Esophagus squamous epithelium (tissue), 5 donors: ENCODE measurements at regions not wholly inside any gene's neighbourhood (a gene's known extent, or its start where the extent isn't known, plus 50 kb on each side); places are given as distances from the start of the nearest gene placed in this dataset.

Experiments
- DNase-seq: peaks from one replicate; lab custom pipeline; 2025; lab: John Stamatoyannopoulos, UW
- H3K27ac ChIP-seq, 4 donors: fragments of 200-600 bp; sonication (generic); one replicate each; pipeline ENCODE4 v1.5.1; 2016 to 2019; ENCODE audit warnings: mild to moderate bottlenecking in 1 of 4
- H3K27me3 ChIP-seq, 4 donors: fragments of 200-600 bp; sonication (generic); 1 replicate in 3 of 4; 2 replicates in 1 of 4; pipeline versions ENCODE4 v1.5.1 to v1.6.0; 2017 to 2021; ENCODE audit warnings: antibody characterized with exemption in 1 of 4
- H3K36me3 ChIP-seq, 3 donors: fragments of 200-600 bp; sonication (generic); one replicate each; pipeline ENCODE4 v1.5.1; 2016 to 2019
- H3K4me1 ChIP-seq, 3 donors: fragments of 200-600 bp; sonication (generic); one replicate each; pipeline ENCODE4 v1.5.1; 2017 to 2019
- H3K4me3 ChIP-seq, 4 donors: fragments of 200-600 bp; sonication (generic); 1 replicate in 3 of 4; 2 replicates in 1 of 4; pipeline ENCODE4 v1.5.1; 2016 to 2019; ENCODE audit warnings: mild to moderate bottlenecking in 2 of 4, moderate library complexity in 1 of 4
- H3K9me3 ChIP-seq, 3 donors: fragments of 200-600 bp; sonication (generic); one replicate each; pipeline ENCODE4 v1.5.1; 2016 to 2019
- POLR2A ChIP-seq, 4 donors: fragments of 450-650 bp; IDR thresholded peaks; one replicate each; pipeline ENCODE4 v1.6.1; 2017; ENCODE audit warnings: antibody characterized with exemption in 4 of 4, mild to moderate bottlenecking in 4 of 4, moderate library complexity in 3 of 4
- WGBS, 2 donors: methylation state at CpG; one replicate each; pipeline ENCODE4 v1.1.5; 2018; 5-methylcytosine and 5-hydroxymethylcytosine counted together
- intact Hi-C: fragments of 100-400 bp; cut with DNase I; formaldehyde crosslinking; loops from one replicate; pipeline ENCODE4 v1.15.0; 2022
- TF ChIP-seq, protein P1 (sequence below), 6 experiments: fragments of 450-650 bp in 4 of 6; fragments of 200-600 bp in 2 of 6; sonication (generic) in 2 of 6; IDR thresholded peaks; one replicate each; pipeline ENCODE4 v1.5.1; 2016 to 2019; ENCODE audit warnings: antibody characterized with exemption in 6 of 6, mild to moderate bottlenecking in 4 of 6, moderate library complexity in 4 of 6
- donor health status: DM: yes; HTN: yes; CAD: no.

- H3K27ac ChIP-seq = no peak overlapping the region
- TF ChIP-seq POLR2A (IDR thresholded peaks at IDR 0.05) = no peak
- TF ChIP-seq, protein P1, sequence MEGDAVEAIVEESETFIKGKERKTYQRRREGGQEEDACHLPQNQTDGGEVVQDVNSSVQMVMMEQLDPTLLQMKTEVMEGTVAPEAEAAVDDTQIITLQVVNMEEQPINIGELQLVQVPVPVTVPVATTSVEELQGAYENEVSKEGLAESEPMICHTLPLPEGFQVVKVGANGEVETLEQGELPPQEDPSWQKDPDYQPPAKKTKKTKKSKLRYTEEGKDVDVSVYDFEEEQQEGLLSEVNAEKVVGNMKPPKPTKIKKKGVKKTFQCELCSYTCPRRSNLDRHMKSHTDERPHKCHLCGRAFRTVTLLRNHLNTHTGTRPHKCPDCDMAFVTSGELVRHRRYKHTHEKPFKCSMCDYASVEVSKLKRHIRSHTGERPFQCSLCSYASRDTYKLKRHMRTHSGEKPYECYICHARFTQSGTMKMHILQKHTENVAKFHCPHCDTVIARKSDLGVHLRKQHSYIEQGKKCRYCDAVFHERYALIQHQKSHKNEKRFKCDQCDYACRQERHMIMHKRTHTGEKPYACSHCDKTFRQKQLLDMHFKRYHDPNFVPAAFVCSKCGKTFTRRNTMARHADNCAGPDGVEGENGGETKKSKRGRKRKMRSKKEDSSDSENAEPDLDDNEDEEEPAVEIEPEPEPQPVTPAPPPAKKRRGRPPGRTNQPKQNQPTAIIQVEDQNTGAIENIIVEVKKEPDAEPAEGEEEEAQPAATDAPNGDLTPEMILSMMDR (IDR thresholded peaks at IDR 0.05) = no peak
- H3K9me3 ChIP-seq = no peaks in the 10 kb centered on the region
- peaks cover 0 to 5% (median 0%) of the 10 kb centered on the region in 4 donors for H3K27me3 ChIP-seq
- no peak for DNase-seq
- intact Hi-C loops = no loop called here
- WGBS, 2 donors = 85 to 100% methylated on average over 2 of the region's 2 CpGs
- no peak overlapping the region for H3K4me3 ChIP-seq
- no peaks in the 10 kb centered on the region for H3K4me1 ChIP-seq
- H3K36me3 ChIP-seq = no peaks in the 10 kb centered on the region
Observed at GRCh38 chr15:87730706-87731105, 525.8 kb downstream of the NTRK3 start.

DNA sequence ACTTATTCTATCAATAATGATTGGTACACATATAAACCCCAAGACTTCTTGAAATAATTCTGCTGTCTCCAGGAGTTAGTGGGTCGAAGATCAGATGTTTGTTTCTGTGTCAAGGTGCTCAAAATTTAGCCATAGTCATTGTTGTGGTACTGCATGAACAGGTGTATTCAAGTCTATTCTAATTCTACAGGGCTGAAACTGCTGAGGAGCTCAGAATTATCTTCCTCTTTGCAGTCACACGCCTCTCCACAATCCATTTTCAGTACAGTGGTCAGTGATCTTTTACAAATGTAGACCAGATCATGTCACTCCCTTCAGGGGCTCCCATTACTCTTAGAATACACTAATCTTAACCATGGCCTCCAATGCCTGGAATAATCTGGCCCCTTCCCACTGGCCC lies 527.5 kb downstream of the NTRK3 start:
- TF ChIP-seq POLR2A (IDR thresholded peaks at IDR 0.05) = no peak
- TF ChIP-seq, protein P1 (IDR thresholded peaks at IDR 0.05) = no peak
- no peak overlapping the region for H3K27ac ChIP-seq
- H3K4me1 ChIP-seq = no peaks in the 10 kb centered on the region
- H3K4me3 ChIP-seq = no peak overlapping the region
- no peaks in the 10 kb centered on the region for H3K27me3 ChIP-seq
- H3K9me3 ChIP-seq = no peaks in the 10 kb centered on the region
- 43 to 81% methylated on average over 2 of the region's 2 CpGs for WGBS, 2 donors
- no peak for DNase-seq
- no peaks in the 10 kb centered on the region for H3K36me3 ChIP-seq
- intact Hi-C loops = no loop called here

GRCh38 chr15:87727073-87727472 lies 529.5 kb downstream of the NTRK3 start:
- Histone ChIP-seq H3K36me3 (no peaks in the 10 kb centered on the region), H3K4me3 (no peak overlapping the region), H3K9me3 (no peaks in the 10 kb centered on the region), H3K27me3 (peaks cover 0 to 4% (median 0%) of the 10 kb centered on the region in 4 donors), H3K4me1 (no peaks in the 10 kb centered on the region), H3K27ac (no peak overlapping the region)
- TF ChIP-seq POLR2A (IDR thresholded peaks at IDR 0.05) = no peak
- TF ChIP-seq, protein P1 (IDR thresholded peaks at IDR 0.05) = no peak
- no peak for DNase-seq
- WGBS, 2 donors = 65 to 72% methylated on average over 2 of the region's 2 CpGs
- intact Hi-C loops = no loop called here

DNA sequence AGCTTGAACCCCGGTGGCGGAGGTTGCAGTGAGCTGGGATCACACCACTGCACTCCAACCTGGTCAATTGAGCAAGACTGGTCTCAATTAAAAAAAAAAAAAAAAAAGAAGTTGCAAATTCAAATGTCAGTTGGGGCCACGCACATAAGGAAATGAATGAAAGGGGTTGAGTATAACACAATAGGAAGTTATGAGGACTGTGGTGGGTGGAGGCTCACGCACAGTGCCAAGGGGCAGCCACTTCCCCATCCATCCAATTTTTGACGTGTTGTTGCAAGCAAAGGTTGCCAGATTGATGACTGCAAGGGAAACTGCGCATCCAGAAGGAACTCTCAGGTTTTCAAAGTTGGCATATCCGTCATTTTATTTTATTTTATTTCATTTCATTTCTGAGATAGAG lies 532.2 kb downstream of the NTRK3 start:
- DNase-seq = no peak
- H3K4me3 ChIP-seq = no peak overlapping the region
- H3K27me3 ChIP-seq = peaks cover 0 to 4% (median 0%) of the 10 kb centered on the region in 4 donors
- no peak overlapping the region for H3K27ac ChIP-seq
- H3K36me3 ChIP-seq = no peaks in the 10 kb centered on the region
- TF ChIP-seq, protein P1 (IDR thresholded peaks at IDR 0.05) = no peak
- TF ChIP-seq POLR2A (IDR thresholded peaks at IDR 0.05) = no peak
- no peaks in the 10 kb centered on the region for H3K9me3 ChIP-seq
- intact Hi-C loops = no loop called here
- H3K4me1 ChIP-seq = no peaks in the 10 kb centered on the region
- WGBS, 2 donors = 71 to 74% methylated on average over 7 of the region's 7 CpGs

DNA sequence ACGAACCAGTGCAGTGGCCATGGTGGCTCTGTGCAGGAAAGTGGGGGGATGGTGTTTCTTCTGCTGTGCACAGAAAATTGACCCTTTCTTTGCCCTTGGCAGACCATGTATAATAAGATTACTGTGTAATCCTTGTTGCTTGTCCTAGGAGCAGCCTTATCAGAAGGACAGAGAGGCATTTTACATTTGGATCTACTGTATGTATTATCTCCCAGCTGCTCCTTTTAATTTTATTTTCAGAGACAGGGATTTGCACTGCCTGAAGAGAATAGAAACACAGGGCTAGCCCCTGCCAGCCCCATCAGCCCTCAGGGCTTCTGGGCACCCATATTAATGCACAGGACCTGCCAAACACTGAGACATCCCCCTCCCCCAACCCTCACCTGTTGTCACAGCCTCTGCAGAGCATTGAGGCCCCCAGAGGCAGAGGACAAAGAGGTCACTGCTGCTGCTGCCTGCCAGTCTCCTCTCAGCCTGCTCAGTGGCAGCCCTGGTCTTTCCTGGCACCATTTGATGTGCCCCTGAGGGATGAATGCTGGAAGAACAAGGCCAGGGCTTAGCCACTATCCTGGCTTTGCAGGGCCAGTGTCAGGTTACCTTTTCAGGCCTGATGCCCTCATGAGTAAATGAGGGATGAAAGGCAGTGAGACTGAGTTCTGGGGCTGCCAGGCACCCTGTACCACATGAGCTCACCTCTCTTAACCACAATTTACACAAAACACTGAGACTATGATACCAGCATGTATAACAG lies 533.4 kb downstream of the NTRK3 start:
- intact Hi-C loops = no loop called here
- peaks cover 0 to 4% (median 0%) of the 10 kb centered on the region in 4 donors for H3K27me3 ChIP-seq
- H3K9me3 ChIP-seq = no peaks in the 10 kb centered on the region
- no peak for DNase-seq
- no peak for TF ChIP-seq POLR2A (IDR thresholded peaks at IDR 0.05)
- TF ChIP-seq, protein P1 (IDR thresholded peaks at IDR 0.05) = no peak
- 55 to 88% methylated on average over 1 of the region's 1 CpG for WGBS, 2 donors
- H3K4me1 ChIP-seq = no peaks in the 10 kb centered on the region
- no peaks in the 10 kb centered on the region for H3K36me3 ChIP-seq
- no peak overlapping the region for H3K4me3 ChIP-seq
- no peak overlapping the region for H3K27ac ChIP-seq
